Liver (tissue), 8 donors: ENCODE measurements at regions not wholly inside any gene's neighbourhood (a gene's known extent, or its start where the extent isn't known, plus 50 kb on each side); places are given as distances from the start of the nearest gene placed in this dataset.

Experiments
- DNase-seq: peaks from one replicate; pipeline ENCODE4 v3.0.0-alpha.2; 2017; ENCODE audit warnings: low spot score
- H3K27ac ChIP-seq, 2 donors: one replicate each; pipeline ENCODE4 v1.7.0; 2013; ENCODE audit warnings: inconsistent platforms in 2 of 2, low read length in 2 of 2, control low read depth in 1 of 2, low read depth in 1 of 2, mild to moderate bottlenecking in 1 of 2
- H3K27me3 ChIP-seq, 4 donors: one replicate each; pipeline versions ENCODE4 v1.6.1 to v1.7.0; 2013; ENCODE audit warnings: low read length in 3 of 4, inconsistent platforms in 1 of 4, mild to moderate bottlenecking in 1 of 4, moderate library complexity in 1 of 4; ENCODE audit not compliant: control insufficient read depth in 4 of 4, insufficient read depth in 4 of 4
- H3K36me3 ChIP-seq, 4 donors: one replicate each; pipeline versions ENCODE4 v1.6.1 to v1.7.0; 2013; ENCODE audit warnings: low read length in 3 of 4, mild to moderate bottlenecking in 3 of 4, low read depth in 1 of 4, moderate library complexity in 1 of 4; ENCODE audit not compliant: control insufficient read depth in 4 of 4, insufficient read depth in 3 of 4
- H3K4me1 ChIP-seq, 4 donors: one replicate each; pipeline versions ENCODE4 v1.6.1 to v1.7.0; 2013; ENCODE audit warnings: low read length in 3 of 4, mild to moderate bottlenecking in 3 of 4, moderate library complexity in 1 of 4; ENCODE audit not compliant: control insufficient read depth in 4 of 4, insufficient read depth in 4 of 4
- H3K4me3 ChIP-seq, 3 donors: one replicate each; pipeline versions ENCODE4 v1.6.1 to v1.7.0; 2013; ENCODE audit warnings: low read length in 3 of 3, control low read depth in 1 of 3, low read depth in 1 of 3, mild to moderate bottlenecking in 1 of 3
- H3K9ac ChIP-seq, 2 donors: one replicate each; pipeline ENCODE4 v1.7.0; 2013; ENCODE audit warnings: low read length in 2 of 2, mild to moderate bottlenecking in 2 of 2, moderate library complexity in 2 of 2, control low read depth in 1 of 2, low read depth in 1 of 2
- H3K9me3 ChIP-seq, 4 donors: one replicate each; pipeline versions ENCODE4 v1.6.1 to v1.7.0; 2013; ENCODE audit warnings: low read length in 3 of 4; ENCODE audit not compliant: control insufficient read depth in 4 of 4
- ATF3 ChIP-seq: IDR thresholded peaks from 2 replicates; pipeline ENCODE4 v1.6.1; 2016; ENCODE audit warnings: antibody characterized with exemption
- EGR1 ChIP-seq, 2 donors: IDR thresholded peaks; 2 replicates each; pipeline ENCODE4 v1.6.1; 2016 to 2018; ENCODE audit warnings: antibody characterized with exemption in 2 of 2, low read depth in 2 of 2
- FOXA1 ChIP-seq: IDR thresholded peaks from 2 replicates; pipeline ENCODE4 v1.6.1; 2016; ENCODE audit warnings: antibody characterized with exemption
- FOXA2 ChIP-seq: IDR thresholded peaks from 2 replicates; pipeline ENCODE4 v1.6.1; 2016; ENCODE audit warnings: antibody characterized with exemption
- GABPA ChIP-seq, 2 donors: IDR thresholded peaks in 1 of 2; conservative IDR thresholded peaks in 1 of 2; 2 replicates each; pipeline ENCODE4 v1.6.1; 2016; ENCODE audit warnings: antibody characterized with exemption in 2 of 2, mild to moderate bottlenecking in 1 of 2, moderate library complexity in 1 of 2
- HNF4A ChIP-seq, 2 donors: conservative IDR thresholded peaks; 2 replicates each; pipeline ENCODE4 v1.6.1; 2016; ENCODE audit warnings: antibody characterized with exemption in 2 of 2, mild to moderate bottlenecking in 2 of 2
- HNF4G ChIP-seq: IDR thresholded peaks from 2 replicates; pipeline ENCODE4 v1.6.1; 2016; ENCODE audit warnings: antibody characterized with exemption
- NR2F2 ChIP-seq: IDR thresholded peaks from 2 replicates; pipeline ENCODE4 v1.6.1; 2016; ENCODE audit warnings: antibody characterized with exemption
- RAD21 ChIP-seq, 2 donors: IDR thresholded peaks; 2 replicates each; pipeline ENCODE4 v1.6.1; 2016; ENCODE audit warnings: antibody characterized with exemption in 2 of 2, mild to moderate bottlenecking in 2 of 2
- YY1 ChIP-seq: IDR thresholded peaks from 2 replicates; pipeline ENCODE4 v1.6.1; 2016; ENCODE audit warnings: antibody characterized with exemption, mild to moderate bottlenecking
- ZBTB33 ChIP-seq: IDR thresholded peaks from 2 replicates; pipeline ENCODE4 v1.6.1; 2016; ENCODE audit warnings: antibody characterized with exemption
- WGBS: extraction: QIAGEN DNeasy Blood & Tissue Kit; methylation state at CpG from one replicate; pipeline ENCODE4 v1.1.7; 2013; 5-methylcytosine and 5-hydroxymethylcytosine counted together
- TF ChIP-seq, protein P1 (sequence below): IDR thresholded peaks from 2 replicates; pipeline ENCODE4 v1.6.1; 2016; ENCODE audit warnings: antibody characterized with exemption, mild to moderate bottlenecking
- TF ChIP-seq, protein P2 (sequence below): IDR thresholded peaks from 2 replicates; pipeline ENCODE4 v1.6.1; 2016; ENCODE audit warnings: antibody characterized with exemption
- TF ChIP-seq, protein P3 (sequence below): fragments of 150-350 bp; IDR thresholded peaks from 2 replicates; pipeline ENCODE4 v1.5.1; 2017; ENCODE audit warnings: improper control_type of control experiment, low read depth, low read length; ENCODE audit not compliant: missing input control
- donor health status: healthy.
- donor health status: healthy.
- donor health status: healthy.
- donor health status: healthy.
- donor health status: healthy.

GRCh38 chr2:162963156-162963555, 124.6 kb upstream of the KCNH7 start:
- Histone ChIP-seq H3K36me3 (no peaks in the 10 kb centered on the region), H3K27me3 (no peaks in the 10 kb centered on the region), H3K4me1 (no peaks in the 10 kb centered on the region), H3K27ac (no peak overlapping the region), H3K9ac (no peak overlapping the region), H3K9me3 (peaks cover 0 to 3% (median 0%) of the 10 kb centered on the region in 4 donors), H3K4me3 (no peak overlapping the region)
- TF ChIP-seq FOXA1 = no peak
- TF ChIP-seq, protein P1, sequence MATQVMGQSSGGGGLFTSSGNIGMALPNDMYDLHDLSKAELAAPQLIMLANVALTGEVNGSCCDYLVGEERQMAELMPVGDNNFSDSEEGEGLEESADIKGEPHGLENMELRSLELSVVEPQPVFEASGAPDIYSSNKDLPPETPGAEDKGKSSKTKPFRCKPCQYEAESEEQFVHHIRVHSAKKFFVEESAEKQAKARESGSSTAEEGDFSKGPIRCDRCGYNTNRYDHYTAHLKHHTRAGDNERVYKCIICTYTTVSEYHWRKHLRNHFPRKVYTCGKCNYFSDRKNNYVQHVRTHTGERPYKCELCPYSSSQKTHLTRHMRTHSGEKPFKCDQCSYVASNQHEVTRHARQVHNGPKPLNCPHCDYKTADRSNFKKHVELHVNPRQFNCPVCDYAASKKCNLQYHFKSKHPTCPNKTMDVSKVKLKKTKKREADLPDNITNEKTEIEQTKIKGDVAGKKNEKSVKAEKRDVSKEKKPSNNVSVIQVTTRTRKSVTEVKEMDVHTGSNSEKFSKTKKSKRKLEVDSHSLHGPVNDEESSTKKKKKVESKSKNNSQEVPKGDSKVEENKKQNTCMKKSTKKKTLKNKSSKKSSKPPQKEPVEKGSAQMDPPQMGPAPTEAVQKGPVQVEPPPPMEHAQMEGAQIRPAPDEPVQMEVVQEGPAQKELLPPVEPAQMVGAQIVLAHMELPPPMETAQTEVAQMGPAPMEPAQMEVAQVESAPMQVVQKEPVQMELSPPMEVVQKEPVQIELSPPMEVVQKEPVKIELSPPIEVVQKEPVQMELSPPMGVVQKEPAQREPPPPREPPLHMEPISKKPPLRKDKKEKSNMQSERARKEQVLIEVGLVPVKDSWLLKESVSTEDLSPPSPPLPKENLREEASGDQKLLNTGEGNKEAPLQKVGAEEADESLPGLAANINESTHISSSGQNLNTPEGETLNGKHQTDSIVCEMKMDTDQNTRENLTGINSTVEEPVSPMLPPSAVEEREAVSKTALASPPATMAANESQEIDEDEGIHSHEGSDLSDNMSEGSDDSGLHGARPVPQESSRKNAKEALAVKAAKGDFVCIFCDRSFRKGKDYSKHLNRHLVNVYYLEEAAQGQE = no peak
- no peak for DNase-seq

DNA sequence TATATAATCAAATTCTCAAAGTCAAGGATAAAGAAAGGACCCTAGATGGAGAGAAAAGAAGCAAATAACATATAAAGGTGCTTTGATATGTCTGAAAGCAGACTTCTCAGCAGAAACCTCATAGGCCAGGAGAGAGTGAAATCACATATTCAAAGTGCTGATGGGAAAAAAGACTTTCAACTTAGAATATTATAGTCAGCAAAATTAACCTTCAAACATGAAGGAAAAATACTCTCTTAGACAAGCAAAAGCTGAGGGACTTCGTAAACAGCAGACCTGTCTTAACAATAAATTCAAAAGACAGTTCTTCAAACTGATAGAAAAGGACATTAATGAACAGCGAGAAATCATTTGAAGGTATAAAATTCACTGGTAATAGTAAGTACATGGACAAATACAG, 107.2 kb upstream of the KCNH7 start:
- Histone ChIP-seq H3K9ac (no peak overlapping the region), H3K4me1 (no peaks in the 10 kb centered on the region), H3K27me3 (no peaks in the 10 kb centered on the region), H3K36me3 (no peaks in the 10 kb centered on the region), H3K9me3 (peaks cover 0 to 10% (median 2%) of the 10 kb centered on the region in 4 donors), H3K27ac (no peak overlapping the region), H3K4me3 (no peak overlapping the region)
- TF ChIP-seq HNF4G (no peak), EGR1 (IDR thresholded peaks at IDR 0.05; ENCODE audit: low read depth in 2 of 2) (no peak)
- 83% methylated on average over 2 of the region's 2 CpGs for WGBS
- DNase-seq = no peak

DNA sequence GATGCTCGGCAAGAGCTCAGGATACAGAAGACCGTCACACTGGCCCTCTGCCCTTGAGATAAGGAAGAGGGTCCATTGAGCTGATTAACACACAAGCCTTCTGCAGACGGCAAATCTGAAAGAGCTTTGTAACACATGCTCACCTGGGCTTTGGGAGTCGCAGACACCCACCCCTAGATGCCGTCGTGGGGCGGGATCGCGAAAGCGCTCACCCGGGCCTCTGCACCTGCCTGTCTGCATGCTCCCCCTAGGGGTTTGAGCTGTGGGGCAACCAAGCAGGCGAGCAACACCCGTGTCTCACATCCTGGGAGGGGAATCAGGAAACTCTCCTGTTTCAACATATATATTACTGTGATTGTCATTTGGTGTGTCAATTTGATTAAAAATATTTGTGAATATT, 99.8 kb upstream of the KCNH7 start:
- Histone ChIP-seq H3K4me3 (no peak overlapping the region), H3K27me3 (no peaks in the 10 kb centered on the region), H3K9me3 (peaks cover 0 to 5% (median 0%) of the 10 kb centered on the region in 4 donors), H3K4me1 (no peaks in the 10 kb centered on the region), H3K36me3 (no peaks in the 10 kb centered on the region), H3K9ac (no peak overlapping the region), H3K27ac (no peak overlapping the region)
- 79% methylated on average over 13 of the region's 13 CpGs for WGBS
- no peak for DNase-seq
- no peak for TF ChIP-seq YY1
- no peak for TF ChIP-seq EGR1 (IDR thresholded peaks at IDR 0.05; ENCODE audit: low read depth in 2 of 2)
- no peak for TF ChIP-seq GABPA (IDR thresholded peaks at IDR 0.05 in 1 of 2, conservative IDR thresholded peaks at IDR 0.05 in 1 of 2)
- TF ChIP-seq HNF4A (conservative IDR thresholded peaks at IDR 0.05) = no peak
- TF ChIP-seq, protein P2, sequence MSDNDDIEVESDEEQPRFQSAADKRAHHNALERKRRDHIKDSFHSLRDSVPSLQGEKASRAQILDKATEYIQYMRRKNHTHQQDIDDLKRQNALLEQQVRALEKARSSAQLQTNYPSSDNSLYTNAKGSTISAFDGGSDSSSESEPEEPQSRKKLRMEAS = no peak
- TF ChIP-seq ATF3 = no peak

GRCh38 chr2:162934191-162934590, 95.6 kb upstream of the KCNH7 start:
- Histone ChIP-seq H3K4me1 (no peaks in the 10 kb centered on the region), H3K27ac (no peak overlapping the region), H3K27me3 (no peaks in the 10 kb centered on the region), H3K36me3 (no peaks in the 10 kb centered on the region), H3K9me3 (no peaks in the 10 kb centered on the region), H3K4me3 (no peak overlapping the region), H3K9ac (no peak overlapping the region)
- no peak for DNase-seq
- TF ChIP-seq ATF3 (no peak), RAD21 (IDR thresholded peaks at IDR 0.05) (no peak), YY1 (no peak), ZBTB33 (no peak), EGR1 (IDR thresholded peaks at IDR 0.05; ENCODE audit: low read depth in 2 of 2) (no peak), HNF4G (no peak), NR2F2 (no peak), GABPA (IDR thresholded peaks at IDR 0.05 in 1 of 2, conservative IDR thresholded peaks at IDR 0.05 in 1 of 2) (no peak), FOXA2 (no peak)
- TF ChIP-seq, protein P2 = no peak
- TF ChIP-seq, protein P3, sequence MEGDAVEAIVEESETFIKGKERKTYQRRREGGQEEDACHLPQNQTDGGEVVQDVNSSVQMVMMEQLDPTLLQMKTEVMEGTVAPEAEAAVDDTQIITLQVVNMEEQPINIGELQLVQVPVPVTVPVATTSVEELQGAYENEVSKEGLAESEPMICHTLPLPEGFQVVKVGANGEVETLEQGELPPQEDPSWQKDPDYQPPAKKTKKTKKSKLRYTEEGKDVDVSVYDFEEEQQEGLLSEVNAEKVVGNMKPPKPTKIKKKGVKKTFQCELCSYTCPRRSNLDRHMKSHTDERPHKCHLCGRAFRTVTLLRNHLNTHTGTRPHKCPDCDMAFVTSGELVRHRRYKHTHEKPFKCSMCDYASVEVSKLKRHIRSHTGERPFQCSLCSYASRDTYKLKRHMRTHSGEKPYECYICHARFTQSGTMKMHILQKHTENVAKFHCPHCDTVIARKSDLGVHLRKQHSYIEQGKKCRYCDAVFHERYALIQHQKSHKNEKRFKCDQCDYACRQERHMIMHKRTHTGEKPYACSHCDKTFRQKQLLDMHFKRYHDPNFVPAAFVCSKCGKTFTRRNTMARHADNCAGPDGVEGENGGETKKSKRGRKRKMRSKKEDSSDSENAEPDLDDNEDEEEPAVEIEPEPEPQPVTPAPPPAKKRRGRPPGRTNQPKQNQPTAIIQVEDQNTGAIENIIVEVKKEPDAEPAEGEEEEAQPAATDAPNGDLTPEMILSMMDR = no peak
